HCT116 (cell line): ENCODE measurements at regions not wholly inside any gene's neighbourhood (a gene's known extent, or its start where the extent isn't known, plus 50 kb on each side); places are given as distances from the start of the nearest gene placed in this dataset.

ENCODE experiments used
- ATAC-seq: fragments of 200-7000 bp; cut with Tn5 transposase; 2 replicates; pipeline ENCODE4 v1.9.1; 2020; ENCODE audit warnings: mild to moderate bottlenecking, moderate library complexity
- BruUV-seq: library from RNA; stranded (reverse); fragments of 400-500 nt; replicated peaks from 2 replicates; lab custom pipeline; 2021; lab: Mats Ljungman, UMichigan
- CTCF ChIA-PET: fragments of 300-600 bp; sonication (Branson Sonifier 250); formaldehyde crosslinking; loops from one replicate; lab custom pipeline; 2021; ENCODE audit warnings: antibody characterized with exemption; lab: Charles Lee
- POLR2A ChIA-PET: fragments of 300-600, 350-600 bp; sonication (Branson Sonifier 250); formaldehyde crosslinking; loops from one replicate; lab custom pipeline; 2021; ENCODE audit warnings: antibody characterized with exemption; lab: Charles Lee
- RAD21 ChIA-PET, 2 experiments: fragments of 300-600 bp; sonication (Branson Sonifier 250); formaldehyde crosslinking; loops; one replicate each; lab custom pipeline; 2023; ENCODE audit warnings: low total read pairs in 2 of 2; ENCODE audit not compliant: uncharacterized antibody in 2 of 2, unreplicated experiment in 2 of 2, low non-redundant PET in 1 of 2; lab: Charles Lee
- DNase-seq: peaks from one replicate; pipeline ENCODE4 v3.0.0-alpha.2; 2010; ENCODE audit warnings: low read depth, low spot score
- H2AFZ ChIP-seq: fragments of 200-600 bp; shearing (Covaris generic), sonication (generic); 2 replicates; pipeline ENCODE4 v1.6.1; 2017; ENCODE audit warnings: low read depth, mixed run types, mixed read lengths, antibody characterized with exemption, low read length; ENCODE audit not compliant: poor library complexity, severe bottlenecking
- H3K27ac ChIP-seq: 2 replicates; pipeline ENCODE4 v1.5.1; 2012; ENCODE audit warnings: low read depth, low read length
- H3K27me3 ChIP-seq: fragments of 200-600 bp; sonication (generic); 2 replicates; pipeline ENCODE4 v1.6.1; 2016; ENCODE audit warnings: mixed run types, low read length, mixed read lengths; ENCODE audit not compliant: insufficient read depth
- H3K36me3 ChIP-seq, 2 experiments: fragments of 200-500 bp in 1 of 2; fragments of 200-600 bp in 1 of 2; sonication (Bioruptor generic) in 1 of 2; sonication (generic) in 1 of 2; 2 replicates each; pipeline versions ENCODE4 v1.5.1 to v1.6.1; 2014 to 2016; ENCODE audit warnings: low read length in 2 of 2, inconsistent platforms in 1 of 2, mixed read lengths in 1 of 2, mixed run types in 1 of 2; ENCODE audit not compliant: insufficient read depth in 2 of 2, control insufficient read depth in 1 of 2
- H3K4me1 ChIP-seq, 2 experiments: fragments of 200-600 bp in 1 of 2; sonication (generic) in 1 of 2; 2 replicates each; pipeline versions ENCODE4 v1.5.1 to v1.6.1; 2012 to 2017; ENCODE audit warnings: low read length in 2 of 2, inconsistent platforms in 1 of 2, mild to moderate bottlenecking in 1 of 2, mixed read lengths in 1 of 2, mixed run types in 1 of 2, moderate library complexity in 1 of 2; ENCODE audit not compliant: insufficient read depth in 2 of 2, control insufficient read depth in 1 of 2
- H3K4me2 ChIP-seq: fragments of 200-600 bp; sonication (generic); 2 replicates; pipeline ENCODE4 v1.6.1; 2017; ENCODE audit warnings: mixed run types, low read length, mixed read lengths
- H3K4me3 ChIP-seq, 2 experiments: fragments of 200-600 bp in 1 of 2; sonication (generic) in 1 of 2; replicated peaks in 1 of 2; 2 replicates each; pipeline ENCODE4 v1.5.1; 2011 to 2016; ENCODE audit warnings: low read length in 2 of 2, control low read depth in 1 of 2, low read depth in 1 of 2, mild to moderate bottlenecking in 1 of 2, mixed read lengths in 1 of 2, mixed run types in 1 of 2
- H3K79me2 ChIP-seq: fragments of 200-600 bp; sonication (generic); 2 replicates; pipeline ENCODE4 v1.6.1; 2017; ENCODE audit warnings: mild to moderate bottlenecking, mixed run types, low read length, moderate library complexity, mixed read lengths; ENCODE audit not compliant: insufficient read depth
- H3K9ac ChIP-seq: fragments of 200-600 bp; sonication (generic); 2 replicates; pipeline ENCODE4 v1.6.1; 2016; ENCODE audit warnings: low read length, mixed read lengths
- H3K9me2 ChIP-seq: fragments of 200-600 bp; sonication (generic), shearing (Covaris generic); 2 replicates; pipeline ENCODE4 v1.6.1; 2017; ENCODE audit warnings: mixed run types, mild to moderate bottlenecking, moderate library complexity; ENCODE audit not compliant: insufficient read depth
- H3K9me3 ChIP-seq, 2 experiments: fragments of 200-500 bp in 1 of 2; fragments of 200-600 bp in 1 of 2; sonication (Bioruptor generic) in 1 of 2; sonication (generic) in 1 of 2; 2 replicates each; pipeline ENCODE4 v1.6.1; 2014 to 2017; ENCODE audit warnings: low read length in 2 of 2, mixed read lengths in 2 of 2, inconsistent platforms in 1 of 2, low read depth in 1 of 2, mild to moderate bottlenecking in 1 of 2, mixed run types in 1 of 2, moderate library complexity in 1 of 2; ENCODE audit not compliant: control insufficient read depth in 1 of 2, insufficient read depth in 1 of 2
- H4K20me1 ChIP-seq: fragments of 200-600 bp; sonication (generic), shearing (Covaris generic); 2 replicates; pipeline ENCODE4 v1.6.1; 2017; ENCODE audit warnings: mixed run types, mild to moderate bottlenecking, moderate library complexity; ENCODE audit not compliant: insufficient read depth
- CBX3 ChIP-seq: IDR thresholded peaks from 2 replicates; pipeline ENCODE4 v1.6.1; 2012; ENCODE audit warnings: low read depth
- CEBPB ChIP-seq: IDR thresholded peaks from 2 replicates; pipeline ENCODE4 v1.6.1; 2012; ENCODE audit warnings: low read depth
- EGR1 ChIP-seq: IDR thresholded peaks from 2 replicates; pipeline ENCODE4 v1.6.1; 2012; ENCODE audit warnings: low read depth
- ELF1 ChIP-seq: IDR thresholded peaks from 2 replicates; pipeline ENCODE4 v1.6.1; 2012; ENCODE audit warnings: low read depth, borderline replicate concordance
- EZH2 ChIP-seq: fragments of 200-600 bp; sonication (generic); IDR thresholded peaks from 2 replicates; pipeline ENCODE4 v1.6.1; 2017; ENCODE audit warnings: antibody characterized with exemption, mixed run types
- EZH2phosphoT487 ChIP-seq: fragments of 200-600 bp; IDR thresholded peaks from 2 replicates; pipeline ENCODE4 v1.6.1; 2018; ENCODE audit warnings: antibody characterized with exemption, borderline replicate concordance
- JUND ChIP-seq: IDR thresholded peaks from 2 replicates; pipeline ENCODE4 v1.6.1; 2012
- RAD21 ChIP-seq: IDR thresholded peaks from 2 replicates; pipeline ENCODE4 v1.6.1; 2012; ENCODE audit warnings: low read depth, mild to moderate bottlenecking
- SIN3A ChIP-seq: IDR thresholded peaks from 2 replicates; pipeline ENCODE4 v1.6.1; 2012; ENCODE audit warnings: low read depth
- SP1 ChIP-seq: IDR thresholded peaks from 2 replicates; pipeline ENCODE4 v1.6.1; 2012; ENCODE audit warnings: low read depth
- SRF ChIP-seq: IDR thresholded peaks from 2 replicates; pipeline ENCODE4 v1.6.1; 2012; ENCODE audit warnings: low read depth
- TCF7L2 ChIP-seq: IDR thresholded peaks from 2 replicates; pipeline ENCODE4 v1.7.0; 2011; ENCODE audit warnings: borderline replicate concordance, inconsistent platforms; ENCODE audit not compliant: insufficient read depth, insufficient read length; ENCODE audit errors: extremely low read depth
- YY1 ChIP-seq: IDR thresholded peaks from 2 replicates; pipeline ENCODE4 v1.6.1; 2011; ENCODE audit warnings: low read length, low read depth, moderate library complexity, mild to moderate bottlenecking; ENCODE audit not compliant: insufficient replicate concordance; ENCODE audit errors: extremely low read depth
- ZFX ChIP-seq: fragments of 450-650 bp; IDR thresholded peaks from 2 replicates; pipeline ENCODE4 v1.6.1; 2017
- ZNF274 ChIP-seq: fragments of 200-500 bp; sonication (Bioruptor generic); IDR thresholded peaks from 2 replicates; pipeline ENCODE4 v1.6.1; 2014; ENCODE audit warnings: mild to moderate bottlenecking, low read depth, low read length, inconsistent platforms
- intact Hi-C: fragments of 100-400 bp; cut with micrococcal nuclease; formaldehyde crosslinking; loops from 2 replicates; pipeline ENCODE4 v1.10.0; 2022
- TF ChIP-seq, protein P1 (sequence below): IDR thresholded peaks from 2 replicates; pipeline ENCODE4 v1.6.1; 2011; ENCODE audit warnings: mild to moderate bottlenecking, low read length, moderate library complexity; ENCODE audit not compliant: insufficient replicate concordance; ENCODE audit errors: extremely low read depth
- TF ChIP-seq, protein P2 (sequence below): IDR thresholded peaks from 2 replicates; pipeline ENCODE4 v1.6.1; 2012; ENCODE audit warnings: low read depth
- TF ChIP-seq, protein P3 (sequence below): IDR thresholded peaks from 2 replicates; pipeline ENCODE4 v1.6.1; 2012
- TF ChIP-seq, protein P4 (sequence below): IDR thresholded peaks from 2 replicates; pipeline ENCODE4 v1.6.1; 2012

DNA sequence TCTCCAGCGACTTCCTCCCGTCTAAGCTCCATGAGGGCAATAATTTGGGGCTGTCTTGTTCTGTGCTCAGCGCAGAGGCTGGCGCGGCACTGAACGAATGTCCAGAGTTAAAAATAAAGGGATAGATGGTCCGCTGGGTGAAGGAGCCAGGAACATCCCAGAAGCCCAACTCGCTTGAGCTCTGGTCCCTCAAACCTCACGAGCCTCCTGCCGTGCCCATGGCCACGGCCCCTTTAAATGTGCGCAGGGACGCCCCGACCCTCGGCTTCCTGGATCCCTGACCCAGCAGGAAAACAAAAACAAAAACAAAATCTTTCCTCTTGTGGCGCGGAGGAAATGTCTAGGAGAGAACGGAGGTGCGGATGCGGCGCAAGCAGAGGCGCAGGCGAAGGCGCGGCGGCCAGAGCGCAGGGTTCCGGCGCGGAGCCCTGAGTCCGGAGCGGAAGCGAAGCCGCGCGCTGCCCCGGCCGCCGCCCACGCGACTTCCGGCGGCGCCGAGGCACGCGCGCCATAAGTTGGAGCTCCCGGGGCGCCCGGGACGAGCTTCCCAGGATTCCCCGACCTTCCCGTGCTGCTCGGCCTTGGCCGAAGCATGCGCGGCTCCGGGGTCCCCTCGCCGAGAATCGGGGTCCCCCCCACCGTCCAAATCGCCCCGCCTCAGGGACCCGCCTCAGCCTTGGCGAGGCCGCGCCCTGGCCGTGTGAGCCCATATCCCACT, 52.9 kb upstream of the WNT7A start (continued):
- no peak for TF ChIP-seq EZH2phosphoT487

DNA sequence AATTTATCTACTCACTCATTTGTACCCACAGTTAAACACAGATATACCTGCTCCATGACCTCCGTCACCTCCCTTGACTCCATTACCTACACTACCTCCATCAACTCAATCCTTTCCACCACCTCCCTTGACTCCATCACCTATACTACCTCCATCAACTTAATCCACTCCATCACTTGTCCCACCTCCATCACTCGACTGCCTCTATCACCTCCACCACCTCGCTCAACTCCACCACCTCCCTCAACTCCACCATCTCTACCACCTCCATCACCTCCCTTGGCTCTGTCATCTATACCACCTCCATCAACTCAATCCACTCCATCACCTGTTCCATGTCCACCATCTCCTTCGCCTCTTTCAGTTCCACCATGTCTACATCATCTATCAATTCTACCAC, 51.3 kb upstream of the WNT7A start:
- Histone ChIP-seq H4K20me1 (no peaks in the 10 kb centered on the region), H3K9me2 (no peaks in the 10 kb centered on the region), H3K79me2 (no peaks in the 10 kb centered on the region), H3K4me1 (no peaks in the 10 kb centered on the region), H3K4me2 (no peak overlapping the region), H3K36me3 (no peaks in the 10 kb centered on the region), H3K27me3 (no peaks in the 10 kb centered on the region), H3K4me3 (no peak overlapping the region), H3K9me3 (no peaks in the 10 kb centered on the region), H3K27ac (no peak overlapping the region), H2AFZ (no peak overlapping the region), H3K9ac (no peak overlapping the region)
- ATAC-seq (no peak), DNase-seq (no peak)
- POLR2A ChIA-PET = no interaction called here
- RAD21 ChIA-PET = no interaction called here
- intact Hi-C loops = no loop called here
- CTCF ChIA-PET = no interaction called here
- TF ChIP-seq EZH2phosphoT487 = no peak
- TF ChIP-seq, protein P1, sequence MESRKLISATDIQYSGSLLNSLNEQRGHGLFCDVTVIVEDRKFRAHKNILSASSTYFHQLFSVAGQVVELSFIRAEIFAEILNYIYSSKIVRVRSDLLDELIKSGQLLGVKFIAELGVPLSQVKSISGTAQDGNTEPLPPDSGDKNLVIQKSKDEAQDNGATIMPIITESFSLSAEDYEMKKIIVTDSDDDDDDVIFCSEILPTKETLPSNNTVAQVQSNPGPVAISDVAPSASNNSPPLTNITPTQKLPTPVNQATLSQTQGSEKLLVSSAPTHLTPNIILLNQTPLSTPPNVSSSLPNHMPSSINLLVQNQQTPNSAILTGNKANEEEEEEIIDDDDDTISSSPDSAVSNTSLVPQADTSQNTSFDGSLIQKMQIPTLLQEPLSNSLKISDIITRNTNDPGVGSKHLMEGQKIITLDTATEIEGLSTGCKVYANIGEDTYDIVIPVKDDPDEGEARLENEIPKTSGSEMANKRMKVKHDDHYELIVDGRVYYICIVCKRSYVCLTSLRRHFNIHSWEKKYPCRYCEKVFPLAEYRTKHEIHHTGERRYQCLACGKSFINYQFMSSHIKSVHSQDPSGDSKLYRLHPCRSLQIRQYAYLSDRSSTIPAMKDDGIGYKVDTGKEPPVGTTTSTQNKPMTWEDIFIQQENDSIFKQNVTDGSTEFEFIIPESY = no peak
- TF ChIP-seq ELF1 = no peak
- no peak for TF ChIP-seq SRF
- TF ChIP-seq, protein P2, sequence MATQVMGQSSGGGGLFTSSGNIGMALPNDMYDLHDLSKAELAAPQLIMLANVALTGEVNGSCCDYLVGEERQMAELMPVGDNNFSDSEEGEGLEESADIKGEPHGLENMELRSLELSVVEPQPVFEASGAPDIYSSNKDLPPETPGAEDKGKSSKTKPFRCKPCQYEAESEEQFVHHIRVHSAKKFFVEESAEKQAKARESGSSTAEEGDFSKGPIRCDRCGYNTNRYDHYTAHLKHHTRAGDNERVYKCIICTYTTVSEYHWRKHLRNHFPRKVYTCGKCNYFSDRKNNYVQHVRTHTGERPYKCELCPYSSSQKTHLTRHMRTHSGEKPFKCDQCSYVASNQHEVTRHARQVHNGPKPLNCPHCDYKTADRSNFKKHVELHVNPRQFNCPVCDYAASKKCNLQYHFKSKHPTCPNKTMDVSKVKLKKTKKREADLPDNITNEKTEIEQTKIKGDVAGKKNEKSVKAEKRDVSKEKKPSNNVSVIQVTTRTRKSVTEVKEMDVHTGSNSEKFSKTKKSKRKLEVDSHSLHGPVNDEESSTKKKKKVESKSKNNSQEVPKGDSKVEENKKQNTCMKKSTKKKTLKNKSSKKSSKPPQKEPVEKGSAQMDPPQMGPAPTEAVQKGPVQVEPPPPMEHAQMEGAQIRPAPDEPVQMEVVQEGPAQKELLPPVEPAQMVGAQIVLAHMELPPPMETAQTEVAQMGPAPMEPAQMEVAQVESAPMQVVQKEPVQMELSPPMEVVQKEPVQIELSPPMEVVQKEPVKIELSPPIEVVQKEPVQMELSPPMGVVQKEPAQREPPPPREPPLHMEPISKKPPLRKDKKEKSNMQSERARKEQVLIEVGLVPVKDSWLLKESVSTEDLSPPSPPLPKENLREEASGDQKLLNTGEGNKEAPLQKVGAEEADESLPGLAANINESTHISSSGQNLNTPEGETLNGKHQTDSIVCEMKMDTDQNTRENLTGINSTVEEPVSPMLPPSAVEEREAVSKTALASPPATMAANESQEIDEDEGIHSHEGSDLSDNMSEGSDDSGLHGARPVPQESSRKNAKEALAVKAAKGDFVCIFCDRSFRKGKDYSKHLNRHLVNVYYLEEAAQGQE = no peak
- no peak for TF ChIP-seq EZH2
- TF ChIP-seq, protein P3, sequence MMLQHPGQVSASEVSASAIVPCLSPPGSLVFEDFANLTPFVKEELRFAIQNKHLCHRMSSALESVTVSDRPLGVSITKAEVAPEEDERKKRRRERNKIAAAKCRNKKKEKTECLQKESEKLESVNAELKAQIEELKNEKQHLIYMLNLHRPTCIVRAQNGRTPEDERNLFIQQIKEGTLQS = no peak
- no peak for TF ChIP-seq CBX3
- TF ChIP-seq, protein P4, sequence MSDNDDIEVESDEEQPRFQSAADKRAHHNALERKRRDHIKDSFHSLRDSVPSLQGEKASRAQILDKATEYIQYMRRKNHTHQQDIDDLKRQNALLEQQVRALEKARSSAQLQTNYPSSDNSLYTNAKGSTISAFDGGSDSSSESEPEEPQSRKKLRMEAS = no peak
- TF ChIP-seq ZFX = no peak
- no peak for TF ChIP-seq EGR1
- TF ChIP-seq RAD21 = no peak
- TF ChIP-seq ZNF274 = no peak
- TF ChIP-seq YY1 = no peak
- TF ChIP-seq TCF7L2 = no peak
- no peak for TF ChIP-seq JUND
- TF ChIP-seq SIN3A = no peak
- TF ChIP-seq CEBPB = no peak
- no peak for TF ChIP-seq SP1
- no TSS peak for BruUV-seq
